IMR-90 (cell line): ENCODE measurements at regions not wholly inside any gene's neighbourhood (a gene's known extent, or its start where the extent isn't known, plus 50 kb on each side); places are given as distances from the start of the nearest gene placed in this dataset.

ENCODE experiments used
- ATAC-seq: fragments of 200-7000 bp; cut with Tn5 transposase; 2 replicates; pipeline ENCODE4 v1.9.1; 2020; ENCODE audit warnings: low read depth, mild to moderate bottlenecking, moderate library complexity
- BruUV-seq: library from RNA; stranded (reverse); fragments of 400-500 nt; replicated peaks from 2 replicates; lab custom pipeline; 2021; lab: Mats Ljungman, UMichigan
- CTCF ChIA-PET: fragments of 300-600 bp; formaldehyde crosslinking; extraction: SDS; loops from one replicate; lab custom pipeline; 2021; ENCODE audit warnings: antibody characterized with exemption; lab: Yijun Ruan, JAX
- POLR2A ChIA-PET: fragments of 300-600 bp; sonication (Branson Sonifier 250); formaldehyde crosslinking; loops from one replicate; lab custom pipeline; 2022; ENCODE audit warnings: antibody characterized with exemption; ENCODE audit not compliant: unreplicated experiment; lab: Charles Lee
- DNase-seq: peaks from one replicate; pipeline ENCODE4 v3.0.0; 2013
- H2AFZ ChIP-seq: replicated peaks from 2 replicates; pipeline ENCODE3; 2013; ENCODE audit warnings: low read length, mild to moderate bottlenecking; ENCODE audit not compliant: poor library complexity
- H2AK5ac ChIP-seq: 2 replicates; pipeline ENCODE4 v1.6.1; 2013; ENCODE audit warnings: low read depth, low read length, inconsistent platforms
- H2AK9ac ChIP-seq: replicated peaks from 2 replicates; pipeline ENCODE3; 2013; ENCODE audit warnings: mild to moderate bottlenecking, low read depth, low read length, moderate library complexity; ENCODE audit not compliant: poor library complexity
- H2BK120ac ChIP-seq: 2 replicates; pipeline ENCODE4 v1.6.1; 2013; ENCODE audit warnings: low read depth, low read length, inconsistent platforms
- H2BK15ac ChIP-seq: 3 replicates; pipeline ENCODE4 v1.6.1; 2013; ENCODE audit warnings: low read depth, low read length, inconsistent platforms
- H2BK20ac ChIP-seq: 2 replicates; pipeline ENCODE4 v1.6.1; 2013; ENCODE audit warnings: low read depth, mild to moderate bottlenecking, inconsistent platforms, low read length, moderate library complexity
- H2BK5ac ChIP-seq: 2 replicates; pipeline ENCODE4 v1.6.1; 2013; ENCODE audit warnings: mild to moderate bottlenecking, low read depth, low read length, inconsistent platforms; ENCODE audit not compliant: poor library complexity, severe bottlenecking
- H3K14ac ChIP-seq: replicated peaks from 2 replicates; pipeline ENCODE4 v1.6.1; 2013; ENCODE audit warnings: low read depth, low read length, inconsistent platforms
- H3K18ac ChIP-seq: 2 replicates; pipeline ENCODE4 v1.6.1; 2013; ENCODE audit warnings: low read depth, low read length, control low read depth
- H3K23ac ChIP-seq: 2 replicates; pipeline ENCODE4 v1.6.1; 2013; ENCODE audit warnings: low read depth, low read length, inconsistent platforms
- H3K27ac ChIP-seq: 2 replicates; pipeline ENCODE4 v1.5.1; 2013; ENCODE audit warnings: mild to moderate bottlenecking, control low read depth, low read length; ENCODE audit not compliant: insufficient read depth
- H3K27me3 ChIP-seq: 2 replicates; pipeline ENCODE4 v1.6.1; 2013; ENCODE audit warnings: low read length; ENCODE audit not compliant: control insufficient read depth, insufficient read depth
- H3K36me3 ChIP-seq: 2 replicates; pipeline ENCODE4 v1.6.1; 2013; ENCODE audit warnings: low read length, mixed read lengths; ENCODE audit not compliant: control insufficient read depth, insufficient read depth
- H3K4ac ChIP-seq: 2 replicates; pipeline ENCODE4 v1.6.1; 2013; ENCODE audit warnings: low read depth, low read length, inconsistent platforms
- H3K4me1 ChIP-seq: 2 replicates; pipeline ENCODE4 v1.6.1; 2013; ENCODE audit warnings: low read length, mixed read lengths; ENCODE audit not compliant: control insufficient read depth, insufficient read depth
- H3K4me2 ChIP-seq: 2 replicates; pipeline ENCODE4 v1.6.1; 2013; ENCODE audit warnings: low read depth, mild to moderate bottlenecking, control low read depth, low read length, moderate library complexity
- H3K4me3 ChIP-seq: 2 replicates; pipeline ENCODE4 v1.5.1; 2013; ENCODE audit warnings: low read depth, mild to moderate bottlenecking, control low read depth, low read length, moderate library complexity; ENCODE audit not compliant: insufficient read depth
- H3K56ac ChIP-seq: 2 replicates; pipeline ENCODE4 v1.6.1; 2013; ENCODE audit warnings: low read length, inconsistent platforms; ENCODE audit not compliant: insufficient read depth; ENCODE audit errors: extremely low read depth
- H3K79me1 ChIP-seq, 2 experiments: 2 replicates each; pipeline ENCODE4 v1.6.1; 2013; ENCODE audit warnings: low read length in 2 of 2, inconsistent platforms in 1 of 2, low read depth in 1 of 2
- H3K9ac ChIP-seq: 2 replicates; pipeline ENCODE4 v1.6.1; 2013; ENCODE audit warnings: low read depth, low read length, control low read depth
- H3K9me1 ChIP-seq: 2 replicates; pipeline ENCODE4 v1.6.1; 2013; ENCODE audit warnings: low read length, inconsistent platforms; ENCODE audit not compliant: insufficient read depth
- H3K9me3 ChIP-seq: 2 replicates; pipeline ENCODE4 v1.6.1; 2013; ENCODE audit warnings: low read length; ENCODE audit not compliant: control insufficient read depth, insufficient read depth
- H4K20me1 ChIP-seq: 2 replicates; pipeline ENCODE4 v1.6.1; 2013; ENCODE audit warnings: low read length, inconsistent platforms; ENCODE audit not compliant: insufficient read depth
- H4K5ac ChIP-seq: 2 replicates; pipeline ENCODE4 v1.6.1; 2013; ENCODE audit warnings: mild to moderate bottlenecking, low read depth, low read length, control low read depth
- H4K8ac ChIP-seq, 2 experiments: 2 replicates each; pipeline ENCODE4 v1.6.1; 2013; ENCODE audit warnings: low read depth in 2 of 2, low read length in 2 of 2, control low read depth in 1 of 2, inconsistent platforms in 1 of 2
- H4K91ac ChIP-seq: 2 replicates; pipeline ENCODE4 v1.6.1; 2013; ENCODE audit warnings: low read depth, low read length, inconsistent platforms; ENCODE audit not compliant: insufficient read depth
- BHLHE40 ChIP-seq: fragments of 150-350 bp; IDR thresholded peaks from 2 replicates; pipeline ENCODE4 v1.6.1; 2016; ENCODE audit warnings: mild to moderate bottlenecking, low read depth, low read length
- FOS ChIP-seq: fragments of 150-350 bp; IDR thresholded peaks from 2 replicates; pipeline ENCODE4 v1.6.1; 2016; ENCODE audit warnings: low read depth, low read length
- NFE2L2 ChIP-seq: fragments of 150-350 bp; IDR thresholded peaks from 2 replicates; pipeline ENCODE4 v1.6.1; 2016; ENCODE audit warnings: low read depth, mild to moderate bottlenecking, low read length
- POLR2A ChIP-seq: IDR thresholded peaks from 2 replicates; pipeline ENCODE4 v1.6.1; 2012; ENCODE audit warnings: mild to moderate bottlenecking, low read depth, low read length
- RAD21 ChIP-seq: IDR thresholded peaks from 2 replicates; pipeline ENCODE4 v1.6.1; 2012; ENCODE audit warnings: low read length, improper control_type of control experiment
- RFX5 ChIP-seq: IDR thresholded peaks from 2 replicates; pipeline ENCODE4 v1.8.0; 2012; ENCODE audit warnings: low read depth, mild to moderate bottlenecking, low read length, moderate library complexity
- SMC3 ChIP-seq: fragments of 150-350 bp; IDR thresholded peaks from 2 replicates; pipeline ENCODE4 v1.6.1; 2016; ENCODE audit warnings: low read depth, mild to moderate bottlenecking, antibody characterized with exemption, low read length, moderate library complexity
- WGBS, 2 experiments: methylation state at CpG; one replicate each; pipeline versions ENCODE4 v1.1.5 to v1.1.7; 2013; ENCODE audit warnings: missing lambda C conversion rate in 2 of 2; ENCODE audit not compliant: insufficient read length in 1 of 2; ENCODE audit errors: extremely low coverage in 2 of 2; 5-methylcytosine and 5-hydroxymethylcytosine counted together
- dilution Hi-C: fragments of 300-500 bp; cut with HindIII; formaldehyde crosslinking; loops from one replicate; pipeline ENCODE4 v1.14.3; 2018; ENCODE audit warnings: low sequenced_read_pairs; ENCODE audit not compliant: unreplicated experiment
- in situ Hi-C: fragments of 300-500 bp; cut with MboI; formaldehyde crosslinking; loops from 3 replicates; pipeline ENCODE4 v1.14.3; 2019; ENCODE audit warnings: low sequenced_read_pairs, inconsistent platforms, mixed read lengths
- intact Hi-C: fragments of 100-400 bp; cut with micrococcal nuclease; formaldehyde crosslinking; loops from 2 replicates; pipeline ENCODE4 v1.10.0; 2022
- TF ChIP-seq, protein P1 (sequence below): conservative IDR thresholded peaks from 2 replicates; pipeline ENCODE4 v1.5.1; 2012; ENCODE audit warnings: mild to moderate bottlenecking, low read depth, low read length, improper control_type of control experiment
- TF ChIP-seq, protein P2 (sequence below): fragments of 150-350 bp; IDR thresholded peaks from 2 replicates; pipeline ENCODE4 v1.6.1; 2017; ENCODE audit warnings: mild to moderate bottlenecking, antibody characterized with exemption, low read length, low read depth

DNA sequence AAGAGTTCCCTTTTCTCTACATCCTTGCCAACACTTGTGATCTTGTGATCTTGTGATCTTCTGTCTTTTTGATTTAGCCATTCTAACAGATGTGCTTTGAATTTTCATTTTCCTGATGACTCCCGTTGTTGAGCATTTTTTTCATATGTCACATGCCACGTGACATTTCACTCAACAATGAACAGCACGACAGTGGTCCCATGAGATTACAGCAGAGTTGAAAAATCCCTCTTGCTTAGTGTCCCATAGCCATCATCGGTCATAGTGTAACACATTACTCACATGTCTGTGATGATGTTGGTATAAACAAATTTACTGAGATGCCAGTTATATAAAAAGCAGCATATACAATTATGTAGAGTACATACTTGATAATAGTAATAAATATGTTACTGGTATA is 256.1 kb upstream of the OBI1 start:
- Histone ChIP-seq H2BK5ac (no peak overlapping the region), H3K18ac (no peak overlapping the region), H3K14ac (no peak overlapping the region), H3K9me1 (no peaks in the 10 kb centered on the region), H2AK5ac (no peak overlapping the region), H3K27ac (no peak overlapping the region), H2BK20ac (no peak overlapping the region), H3K9ac (no peak overlapping the region), H2AK9ac (no peak overlapping the region), H3K23ac (no peak overlapping the region), H3K4me2 (no peak overlapping the region), H3K4me1 (no peaks in the 10 kb centered on the region), H3K4ac (no peak overlapping the region), H2BK120ac (no peak overlapping the region), H4K91ac (no peak overlapping the region), H2AFZ (no peak overlapping the region), H4K5ac (no peak overlapping the region), H3K27me3 (no peaks in the 10 kb centered on the region), H3K36me3 (no peaks in the 10 kb centered on the region), H3K56ac (no peak overlapping the region), H3K79me1 (no peaks in the 10 kb centered on the region), H4K20me1 (no peaks in the 10 kb centered on the region), H3K4me3 (no peak overlapping the region), H3K9me3 (peaks cover 6% of the 10 kb centered on the region; the same call in 1 of the 2 replicates), H4K8ac (no peak overlapping the region), H2BK15ac (no peak overlapping the region)
- CTCF ChIA-PET, result no interaction called here
- no peak for TF ChIP-seq POLR2A
- TF ChIP-seq, protein P1, sequence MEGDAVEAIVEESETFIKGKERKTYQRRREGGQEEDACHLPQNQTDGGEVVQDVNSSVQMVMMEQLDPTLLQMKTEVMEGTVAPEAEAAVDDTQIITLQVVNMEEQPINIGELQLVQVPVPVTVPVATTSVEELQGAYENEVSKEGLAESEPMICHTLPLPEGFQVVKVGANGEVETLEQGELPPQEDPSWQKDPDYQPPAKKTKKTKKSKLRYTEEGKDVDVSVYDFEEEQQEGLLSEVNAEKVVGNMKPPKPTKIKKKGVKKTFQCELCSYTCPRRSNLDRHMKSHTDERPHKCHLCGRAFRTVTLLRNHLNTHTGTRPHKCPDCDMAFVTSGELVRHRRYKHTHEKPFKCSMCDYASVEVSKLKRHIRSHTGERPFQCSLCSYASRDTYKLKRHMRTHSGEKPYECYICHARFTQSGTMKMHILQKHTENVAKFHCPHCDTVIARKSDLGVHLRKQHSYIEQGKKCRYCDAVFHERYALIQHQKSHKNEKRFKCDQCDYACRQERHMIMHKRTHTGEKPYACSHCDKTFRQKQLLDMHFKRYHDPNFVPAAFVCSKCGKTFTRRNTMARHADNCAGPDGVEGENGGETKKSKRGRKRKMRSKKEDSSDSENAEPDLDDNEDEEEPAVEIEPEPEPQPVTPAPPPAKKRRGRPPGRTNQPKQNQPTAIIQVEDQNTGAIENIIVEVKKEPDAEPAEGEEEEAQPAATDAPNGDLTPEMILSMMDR, result no peak
- TF ChIP-seq, protein P2, sequence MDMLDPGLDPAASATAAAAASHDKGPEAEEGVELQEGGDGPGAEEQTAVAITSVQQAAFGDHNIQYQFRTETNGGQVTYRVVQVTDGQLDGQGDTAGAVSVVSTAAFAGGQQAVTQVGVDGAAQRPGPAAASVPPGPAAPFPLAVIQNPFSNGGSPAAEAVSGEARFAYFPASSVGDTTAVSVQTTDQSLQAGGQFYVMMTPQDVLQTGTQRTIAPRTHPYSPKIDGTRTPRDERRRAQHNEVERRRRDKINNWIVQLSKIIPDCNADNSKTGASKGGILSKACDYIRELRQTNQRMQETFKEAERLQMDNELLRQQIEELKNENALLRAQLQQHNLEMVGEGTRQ, result no peak
- no peak for TF ChIP-seq RAD21
- TF ChIP-seq RFX5, result no peak
- TF ChIP-seq SMC3, result no peak
- TF ChIP-seq NFE2L2, result no peak
- TF ChIP-seq BHLHE40, result no peak
- no peak for TF ChIP-seq FOS
- in situ Hi-C loops (no loop called here), intact Hi-C loops (no loop called here), dilution Hi-C loops (no loop called here)
- DNase-seq (no peak), ATAC-seq (no peak)
- POLR2A ChIA-PET, result no interaction called here
- WGBS, 2 experiments, result no CpG with 5 or more reads among the region's 4 CpGs
- BruUV-seq, result no TSS peak
